GM21825 (cell line): ENCODE measurements at regions not wholly inside any gene's neighbourhood (a gene's known extent, or its start where the extent isn't known, plus 50 kb on each side); places are given as distances from the start of the nearest gene placed in this dataset.

Experiments used
- ATAC-seq: cut with Tn5 transposase; IDR thresholded peaks from one replicate; pipeline ENCODE4 v1.9.1; 2021; ENCODE audit warnings: mild to moderate bottlenecking, moderate library complexity; ENCODE audit not compliant: unreplicated experiment

GRCh38 chr4:165765053-165765452, 108.0 kb upstream of the TLL1 start:
- no peak for ATAC-seq

- no peak for ATAC-seq
These were observed 107.0 kb upstream of the TLL1 start for GRCh38 chr4:165766018-165766417.

DNA sequence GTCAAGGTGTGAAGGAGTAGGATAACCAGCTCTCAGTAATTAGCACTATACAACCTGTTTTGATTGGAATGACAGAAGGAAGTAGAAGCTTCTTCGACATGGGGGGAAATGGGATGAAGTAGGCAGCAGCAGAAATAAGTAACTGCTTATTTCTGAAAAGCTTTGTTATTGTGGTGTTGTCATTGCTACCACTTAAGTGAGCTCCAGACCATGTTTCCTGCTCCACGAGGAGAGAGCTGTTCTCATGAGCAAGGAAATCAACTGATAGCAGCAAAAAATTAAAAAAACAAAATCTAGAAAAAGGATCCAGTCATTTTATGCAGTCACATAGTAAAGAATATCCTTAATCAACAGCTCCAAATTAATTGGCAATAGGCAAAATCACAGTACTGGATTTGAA, 106.1 kb upstream of the TLL1 start:
- ATAC-seq: no peak

GRCh38 chr4:165767671-165768070, 105.4 kb upstream of the TLL1 start:
- no peak for ATAC-seq

DNA sequence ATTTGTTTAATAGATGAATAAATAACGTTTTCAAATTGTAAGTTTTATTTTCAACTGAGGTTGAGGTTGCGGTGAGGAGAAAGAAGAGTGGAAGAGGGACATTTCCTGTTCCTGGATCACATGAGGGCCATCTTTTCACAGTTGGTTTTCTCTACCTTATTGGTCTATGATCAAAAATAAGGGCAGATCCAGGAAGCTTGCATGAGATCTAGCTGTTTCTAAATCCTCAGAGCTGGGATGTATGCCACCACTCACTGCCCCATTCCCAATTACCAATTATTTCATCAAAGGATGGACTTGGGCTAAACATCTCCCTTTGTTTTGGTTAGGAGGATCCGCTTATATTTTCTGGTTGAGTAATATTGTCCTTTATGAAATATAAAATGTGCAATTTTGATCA, 104.8 kb upstream of the TLL1 start:
- ATAC-seq: no peak

GRCh38 chr4:165774326-165774725, 98.7 kb upstream of the TLL1 start:
- ATAC-seq: no peak

- no peak for ATAC-seq
These were observed 92.9 kb upstream of the TLL1 start for GRCh38 chr4:165779950-165780670.

DNA sequence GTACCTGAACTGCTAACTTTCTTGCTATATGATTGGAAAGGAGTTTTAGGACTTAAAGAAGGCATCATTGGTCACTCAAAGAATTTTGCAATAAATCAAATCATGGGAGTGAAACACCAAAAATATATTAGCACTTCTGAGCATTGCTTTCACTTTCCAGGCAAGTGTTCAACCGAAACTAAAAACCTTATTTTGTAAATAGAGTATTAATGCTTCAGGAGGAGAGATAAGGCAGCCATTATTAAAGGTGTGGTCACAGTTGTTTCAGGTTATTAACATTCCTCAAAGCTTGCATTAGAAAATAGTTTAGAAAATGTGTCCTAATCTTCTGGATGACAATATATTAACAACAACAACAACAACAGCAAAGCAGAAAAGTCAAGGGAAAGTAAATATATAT, 92.3 kb upstream of the TLL1 start:
- no peak for ATAC-seq

DNA sequence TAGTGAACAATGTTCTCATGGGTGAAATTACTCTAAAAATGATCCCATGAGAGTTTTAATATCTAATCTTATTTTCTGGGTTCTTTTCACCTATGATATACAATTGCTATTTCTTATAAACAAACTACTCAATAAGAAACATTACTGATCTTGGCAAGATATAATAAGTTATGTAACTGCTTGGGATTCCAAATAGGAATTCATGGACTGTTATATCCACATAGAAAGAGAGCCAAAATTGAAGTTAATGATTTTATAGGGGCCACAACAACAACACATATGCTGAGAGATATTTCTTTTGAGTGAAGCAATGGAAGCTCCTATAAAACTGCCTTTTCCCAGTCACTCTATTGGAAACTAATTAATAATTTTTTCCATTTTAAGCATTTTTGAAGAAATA, 90.4 kb upstream of the TLL1 start:
- ATAC-seq: no peak

GRCh38 chr4:165783626-165784025, 89.4 kb upstream of the TLL1 start:
- no peak for ATAC-seq

DNA sequence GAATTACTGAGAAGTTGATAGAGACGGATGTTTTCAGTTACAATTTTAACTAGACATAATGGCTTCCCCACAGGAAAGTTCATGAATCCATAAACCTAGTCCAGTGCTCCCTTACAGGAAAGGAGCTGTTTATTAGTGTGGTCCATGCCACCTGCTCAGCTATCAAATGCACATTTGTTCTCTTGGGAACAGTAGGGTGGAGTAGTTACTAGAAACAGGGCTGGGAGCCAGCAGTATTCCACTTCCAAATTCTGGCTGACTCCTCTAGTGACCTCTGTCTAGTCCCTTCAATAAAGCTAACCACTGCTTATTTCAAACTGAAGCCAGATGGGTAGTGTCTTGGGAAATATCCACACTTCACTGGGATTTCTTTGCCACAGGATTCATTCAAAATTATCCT, 88.4 kb upstream of the TLL1 start:
- ATAC-seq: no peak

GRCh38 chr4:165785337-165785736, 87.7 kb upstream of the TLL1 start:
- ATAC-seq: no peak

- no peak for ATAC-seq
These were observed 85.3 kb upstream of the TLL1 start for GRCh38 chr4:165787516-165788274.

DNA sequence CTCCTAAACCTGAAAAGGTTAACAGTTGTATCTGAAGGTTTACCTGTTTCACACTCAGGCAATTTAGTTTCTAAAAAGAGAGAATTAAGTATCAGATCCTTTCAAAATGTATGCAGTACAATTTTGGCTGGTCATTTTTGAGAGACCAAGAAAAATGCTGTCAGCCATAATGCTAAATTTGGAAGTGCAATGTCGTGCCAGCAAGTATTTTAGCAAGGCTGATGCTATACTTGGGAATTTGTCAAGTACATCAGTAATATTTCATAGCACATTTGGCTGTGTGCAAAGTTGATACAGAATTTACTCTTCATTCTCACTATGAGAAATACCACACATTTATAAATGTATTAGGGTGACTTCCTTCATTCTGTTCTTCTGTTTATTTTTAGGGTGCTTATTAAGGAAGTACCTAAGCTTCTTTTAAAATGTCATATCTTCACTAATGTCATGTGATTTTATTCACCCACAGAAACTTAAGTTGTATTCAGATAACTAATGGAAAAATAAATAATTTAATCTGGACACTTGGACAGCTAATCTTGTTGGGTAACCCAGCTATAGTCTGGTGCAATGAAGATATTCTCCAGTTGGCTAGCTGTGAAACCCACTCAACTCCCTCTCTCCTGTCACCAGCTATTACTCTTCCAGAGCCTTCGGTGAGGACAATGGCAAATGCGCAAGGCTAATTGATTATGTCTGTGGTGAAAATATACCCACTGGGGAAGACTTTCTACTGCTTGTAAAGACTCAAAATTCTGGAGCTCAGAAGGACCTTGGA, 84.2 kb upstream of the TLL1 start:
- ATAC-seq: no peak

DNA sequence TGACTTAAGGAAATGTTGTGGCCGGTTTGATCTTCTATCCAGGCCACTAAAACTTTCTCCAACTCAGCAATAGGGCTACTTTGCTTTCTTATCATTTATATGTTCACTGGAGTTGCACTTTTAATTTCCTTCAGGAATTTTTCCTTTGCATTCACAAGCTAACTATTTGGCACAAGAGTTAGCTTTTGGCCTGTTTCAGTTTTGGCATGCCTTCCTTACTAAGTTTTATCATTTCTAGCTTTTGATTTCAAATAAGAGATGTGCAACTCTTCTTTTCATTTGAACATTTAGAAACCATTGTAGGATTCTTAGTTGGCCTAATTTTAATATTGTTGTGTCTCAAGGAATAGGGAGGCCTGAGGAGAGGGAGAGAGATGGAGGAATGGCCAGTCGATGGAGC, 79.8 kb upstream of the TLL1 start:
- no peak for ATAC-seq

DNA sequence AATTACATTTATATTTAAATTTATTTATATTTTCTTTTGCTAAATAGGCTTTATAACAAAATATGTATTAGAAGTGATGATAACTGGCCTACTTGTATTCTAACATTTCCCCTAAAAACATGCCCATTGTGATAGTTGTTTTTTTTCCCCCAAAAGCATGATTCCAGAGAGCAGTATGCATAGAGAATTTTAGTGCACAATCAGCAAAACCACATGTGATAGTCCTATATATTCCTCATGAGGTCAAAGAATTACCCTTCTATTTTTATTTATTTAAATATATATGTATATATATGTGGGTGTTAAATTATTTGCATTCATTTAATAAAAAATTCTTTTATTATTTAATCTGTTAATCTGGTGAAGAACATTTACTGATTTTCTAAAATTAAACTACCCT, 78.2 kb upstream of the TLL1 start:
- ATAC-seq: no peak

DNA sequence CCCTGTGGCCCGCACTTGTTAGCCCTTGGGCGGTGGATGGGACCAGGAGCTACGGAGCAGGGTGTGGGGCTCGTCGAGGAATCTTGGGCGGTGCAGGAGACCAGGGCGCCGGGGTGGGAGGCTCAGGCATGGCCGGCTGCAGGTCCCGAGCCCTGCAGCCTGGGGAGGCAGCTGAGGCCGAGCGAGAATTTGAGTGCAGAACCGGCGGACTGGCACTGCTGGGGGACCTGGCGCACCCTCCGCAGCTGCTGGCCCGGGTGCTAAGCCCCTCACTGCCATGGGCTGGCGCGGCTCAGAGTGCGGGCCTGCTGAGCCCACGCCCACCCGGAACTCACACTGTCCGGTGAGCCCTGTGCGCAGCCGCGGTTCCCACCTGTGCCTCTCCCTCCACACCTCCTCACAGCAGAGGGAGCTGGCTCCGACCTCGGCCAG, 73.6 kb upstream of the TLL1 start:
- ATAC-seq: no peak

GRCh38 chr4:165802452-165802851, 70.6 kb upstream of the TLL1 start:
- no peak for ATAC-seq

DNA sequence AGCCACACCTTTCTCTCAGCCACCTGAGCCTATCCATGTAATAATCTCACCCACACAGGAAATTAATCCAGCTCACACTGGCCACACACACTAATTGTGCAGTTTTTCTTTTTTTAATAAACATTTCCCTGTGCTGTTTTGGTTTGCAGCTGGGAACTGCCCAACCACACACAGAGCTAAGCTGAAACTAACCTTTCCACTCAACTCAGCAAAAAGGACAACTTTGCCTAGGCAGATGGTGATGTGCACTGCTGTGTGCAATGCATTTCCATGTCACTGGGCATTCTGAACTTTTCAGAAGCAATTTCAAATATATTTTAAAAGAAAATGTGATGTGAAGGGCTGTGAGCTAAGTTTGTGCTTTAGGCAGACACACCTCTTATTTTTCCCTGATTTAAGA, 70.0 kb upstream of the TLL1 start:
- ATAC-seq: no peak

- ATAC-seq: no peak
These were observed 67.6 kb upstream of the TLL1 start for GRCh38 chr4:165805406-165805805.

DNA sequence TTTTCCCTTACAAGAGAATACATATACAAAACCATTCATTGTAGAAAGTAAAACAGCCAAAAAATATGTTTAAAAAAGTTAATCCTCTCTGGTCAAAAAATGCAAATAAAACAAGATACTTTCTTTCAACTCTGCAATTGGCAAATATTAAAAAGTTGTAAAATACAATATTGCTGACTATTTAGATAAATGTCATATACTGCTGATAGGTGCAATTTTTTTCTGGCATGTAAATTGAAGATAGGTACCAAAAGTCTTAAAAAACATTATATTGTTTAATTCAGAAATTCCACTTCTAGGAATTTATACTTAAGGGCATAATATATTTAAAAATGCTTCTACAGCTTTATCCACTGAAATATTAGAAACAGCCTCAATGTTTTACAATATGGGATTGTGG, 66.4 kb upstream of the TLL1 start:
- no peak for ATAC-seq

GRCh38 chr4:165810726-165811125, 62.3 kb upstream of the TLL1 start:
- no peak for ATAC-seq
